Skeletal muscle satellite cell (primary cell): ENCODE measurements at regions not wholly inside any gene's neighbourhood (a gene's known extent, or its start where the extent isn't known, plus 50 kb on each side); places are given as distances from the start of the nearest gene placed in this dataset.

ENCODE experiments used
- H3K27me3 ChIP-seq: 2 replicates; pipeline ENCODE4 v1.7.0; 2013; ENCODE audit warnings: low read length; ENCODE audit not compliant: control insufficient read depth, insufficient read depth
- H3K36me3 ChIP-seq: 2 replicates; pipeline ENCODE4 v1.7.0; 2013; ENCODE audit warnings: mild to moderate bottlenecking, control low read depth, low read length; ENCODE audit not compliant: insufficient read depth
- H3K4me1 ChIP-seq: 2 replicates; pipeline ENCODE4 v1.7.0; 2013; ENCODE audit warnings: low read length; ENCODE audit not compliant: control insufficient read depth, insufficient read depth
- H3K4me2 ChIP-seq: 2 replicates; pipeline ENCODE4 v1.7.0; 2013; ENCODE audit warnings: mild to moderate bottlenecking, low read length
- H3K4me3 ChIP-seq: 2 replicates; pipeline ENCODE4 v1.7.0; 2013; ENCODE audit warnings: low read length
- H3K9ac ChIP-seq: 2 replicates; pipeline ENCODE4 v1.7.0; 2013; ENCODE audit warnings: mild to moderate bottlenecking, low read depth, low read length, moderate library complexity
- H3K9me3 ChIP-seq: replicated peaks from 2 replicates; pipeline ENCODE4 v1.7.0; 2013; ENCODE audit warnings: mild to moderate bottlenecking, control low read depth, low read length

DNA sequence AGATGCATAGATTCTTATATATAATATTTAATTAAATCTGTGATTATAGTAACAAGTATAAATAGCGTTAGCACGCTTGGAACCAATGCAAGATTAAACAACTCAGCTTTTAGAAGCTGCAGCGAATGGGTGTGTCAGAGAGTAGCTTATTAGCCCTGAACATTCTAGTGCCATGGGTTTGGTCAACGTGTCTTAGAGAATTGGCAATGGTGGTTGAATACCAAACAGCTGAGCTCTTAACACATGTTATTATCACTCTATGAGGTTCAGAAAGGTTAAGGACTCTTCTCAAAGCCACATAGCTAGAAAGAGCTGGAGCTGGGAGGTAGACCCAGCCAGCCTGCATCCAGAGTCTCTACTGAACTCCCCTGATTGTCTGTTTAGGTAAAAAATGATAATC lies 284.2 kb upstream of the CHD6 start:
- Histone ChIP-seq H3K4me2 (no peak overlapping the region), H3K4me1 (no peaks in the 10 kb centered on the region), H3K9ac (no peak overlapping the region), H3K27me3 (no peaks in the 10 kb centered on the region), H3K36me3 (no peaks in the 10 kb centered on the region), H3K9me3 (no peaks in the 10 kb centered on the region), H3K4me3 (no peak overlapping the region)

DNA sequence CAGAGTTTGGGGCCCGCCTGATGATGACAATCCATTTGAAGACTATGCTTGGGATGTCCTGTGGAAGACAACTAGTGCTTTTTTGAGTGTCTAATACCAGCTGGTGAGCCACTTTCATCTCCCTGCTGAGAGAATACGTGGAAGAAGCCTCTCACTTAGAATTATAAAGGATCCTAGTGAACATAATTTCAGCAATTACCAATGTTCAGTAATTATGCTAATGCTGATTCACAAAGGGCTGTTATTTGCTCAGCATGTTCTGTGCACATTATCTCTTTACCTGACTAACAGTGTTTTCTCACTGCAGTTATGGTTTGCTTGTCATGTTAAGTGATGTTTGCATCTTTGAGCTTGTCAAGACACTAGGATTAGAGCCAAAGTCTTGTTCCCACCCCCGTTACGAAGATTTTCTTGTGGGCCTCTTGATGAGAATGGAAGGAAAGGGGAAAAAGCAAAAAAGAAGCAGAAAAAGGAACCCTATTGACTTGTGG lies 282.1 kb upstream of the CHD6 start:
- no peak overlapping the region for H3K4me2 ChIP-seq
- no peaks in the 10 kb centered on the region for H3K4me1 ChIP-seq
- no peak overlapping the region for H3K9ac ChIP-seq
- H3K4me3 ChIP-seq: no peak overlapping the region
- H3K9me3 ChIP-seq: peaks cover 2% of the 10 kb centered on the region
- no peaks in the 10 kb centered on the region for H3K36me3 ChIP-seq
- no peaks in the 10 kb centered on the region for H3K27me3 ChIP-seq

DNA sequence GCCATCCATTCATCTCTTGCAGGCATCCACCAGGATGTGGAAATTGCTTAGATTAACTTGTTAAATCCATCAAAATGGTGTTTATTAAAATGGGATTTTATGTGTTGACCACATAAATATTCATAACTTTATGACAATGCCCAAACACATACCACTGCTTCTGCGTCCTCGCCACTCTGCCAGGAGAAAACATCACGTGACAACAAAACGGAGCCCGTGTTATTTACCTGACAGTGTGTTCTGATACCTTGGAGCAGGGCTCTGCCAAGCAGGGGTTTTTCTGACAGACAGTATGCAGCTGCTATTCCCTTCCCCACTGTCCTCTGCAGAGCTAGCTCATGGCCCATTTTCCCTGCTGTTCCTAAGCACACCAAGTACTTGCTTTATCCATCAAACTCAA lies 279.5 kb upstream of the CHD6 start:
- H3K36me3 ChIP-seq: no peaks in the 10 kb centered on the region
- no peak overlapping the region for H3K9ac ChIP-seq
- H3K27me3 ChIP-seq: no peaks in the 10 kb centered on the region
- no peak overlapping the region for H3K4me3 ChIP-seq
- H3K4me1 ChIP-seq: no peaks in the 10 kb centered on the region
- H3K9me3 ChIP-seq: peaks cover 2% of the 10 kb centered on the region
- no peak overlapping the region for H3K4me2 ChIP-seq

DNA sequence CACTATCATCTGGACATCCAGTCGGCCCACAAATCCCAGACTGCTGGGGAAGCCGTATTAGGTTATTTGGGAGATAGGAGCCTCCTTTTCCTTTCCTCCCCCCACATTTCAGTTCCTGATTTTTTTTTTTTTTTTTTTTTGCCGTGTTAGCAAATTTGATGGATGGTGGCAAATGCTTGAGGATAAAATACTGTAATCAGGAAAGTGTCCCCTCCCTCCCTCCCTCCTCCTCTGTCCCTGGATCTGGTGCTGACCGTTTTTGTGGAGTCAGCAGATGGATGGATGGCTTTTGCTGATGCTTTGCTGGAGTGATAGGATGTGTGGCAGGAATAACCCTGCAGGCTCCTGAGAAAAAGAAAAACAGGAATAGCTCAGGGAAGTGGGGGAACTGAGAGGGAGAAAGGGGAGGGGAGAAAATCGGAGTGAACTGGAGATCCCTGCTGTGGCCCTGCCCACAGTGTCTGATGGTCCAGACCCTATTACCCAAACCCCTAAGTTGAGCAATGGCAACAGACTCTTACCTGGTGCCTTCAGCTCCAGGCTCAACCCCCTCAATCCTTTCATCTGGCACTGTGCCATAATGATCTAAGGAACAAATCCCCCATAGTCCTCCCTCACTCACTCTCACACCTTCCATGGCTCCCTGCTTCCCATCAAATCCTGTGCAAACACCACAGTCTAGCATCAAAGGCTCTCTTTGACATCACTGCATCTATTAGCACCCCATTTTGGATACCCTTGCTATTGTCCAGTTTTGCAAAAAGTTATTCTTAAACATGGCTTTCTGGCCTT lies 277.3 kb upstream of the CHD6 start:
- Histone ChIP-seq H3K9ac (no peak overlapping the region), H3K4me1 (no peaks in the 10 kb centered on the region), H3K27me3 (no peaks in the 10 kb centered on the region), H3K4me3 (no peak overlapping the region), H3K4me2 (no peak overlapping the region), H3K9me3 (peaks cover 2% of the 10 kb centered on the region), H3K36me3 (no peaks in the 10 kb centered on the region)

DNA sequence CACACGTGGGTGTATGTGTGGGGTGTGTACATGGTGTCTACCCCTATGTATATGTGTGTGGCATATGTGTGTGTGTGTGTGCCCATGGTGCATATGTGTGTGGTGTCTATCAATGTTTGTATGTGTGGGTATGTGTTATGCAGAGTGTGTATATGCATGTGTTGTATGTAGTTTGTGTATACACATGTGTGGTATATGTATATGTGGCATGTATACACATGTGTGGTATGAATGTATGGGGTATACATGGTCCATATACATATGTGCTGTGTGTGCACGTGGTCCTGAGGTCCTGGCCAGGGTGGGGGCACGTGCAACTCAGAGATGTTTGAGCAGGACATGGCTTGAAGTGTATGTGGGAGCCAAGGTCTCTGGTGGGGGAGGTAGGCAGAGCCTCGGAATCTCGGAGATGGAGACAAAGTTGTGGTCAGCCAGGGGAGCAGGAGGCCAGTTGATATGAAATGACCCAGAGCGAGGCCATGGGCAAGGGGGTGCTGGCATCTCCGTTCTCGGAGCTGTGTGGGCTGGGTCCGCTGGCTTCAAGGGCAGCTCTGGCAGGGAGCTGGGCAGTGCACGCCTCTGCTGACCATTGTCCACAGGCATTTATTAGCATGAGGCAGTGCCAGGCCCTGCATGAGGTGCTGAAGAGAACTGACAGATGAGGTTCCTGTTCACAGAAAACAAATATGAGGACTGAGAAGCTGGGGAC lies 276.2 kb upstream of the CHD6 start:
- Histone ChIP-seq H3K36me3 (no peaks in the 10 kb centered on the region), H3K9ac (no peak overlapping the region), H3K4me2 (no peak overlapping the region), H3K9me3 (peaks cover 2% of the 10 kb centered on the region), H3K27me3 (no peaks in the 10 kb centered on the region), H3K4me1 (no peaks in the 10 kb centered on the region), H3K4me3 (no peak overlapping the region)

DNA sequence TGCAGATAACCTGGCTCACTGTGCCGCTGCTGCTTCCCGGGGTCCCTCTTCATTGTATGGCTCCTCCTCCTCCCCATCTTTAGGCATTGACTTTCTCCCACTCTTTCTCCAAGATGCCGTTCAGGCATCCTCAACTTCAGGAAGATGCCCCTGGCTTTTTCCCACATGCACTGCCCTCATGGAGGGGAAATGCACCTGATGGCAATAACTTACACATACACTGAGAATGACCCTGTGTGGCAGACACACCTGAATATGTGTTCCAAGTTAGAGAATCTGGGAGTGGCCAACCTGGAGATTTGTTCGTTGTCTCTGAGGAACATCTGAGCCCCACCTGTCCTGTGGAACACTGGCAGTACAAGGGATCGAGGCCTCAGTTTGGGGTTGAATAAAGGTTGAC lies 273.9 kb upstream of the CHD6 start:
- Histone ChIP-seq H3K4me2 (no peak overlapping the region), H3K27me3 (no peaks in the 10 kb centered on the region)

DNA sequence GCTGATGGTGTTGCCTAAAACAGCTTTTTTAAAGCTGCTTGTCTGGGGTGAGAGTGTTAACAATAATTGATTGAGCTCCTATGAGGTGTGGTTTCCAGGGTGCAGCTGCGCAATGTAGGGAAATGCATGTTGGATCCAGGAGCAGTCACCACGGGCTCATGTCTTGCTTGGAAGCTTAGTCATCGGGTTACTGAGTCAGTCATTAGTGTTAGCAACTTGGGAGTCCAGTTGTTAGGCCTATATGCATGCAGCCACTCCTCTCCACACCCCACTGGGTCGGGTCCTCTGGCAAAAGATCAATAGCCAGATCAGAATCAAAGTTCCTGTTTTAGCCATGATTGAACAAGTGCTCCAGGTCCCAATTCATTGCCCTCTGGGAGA lies 271.7 kb upstream of the CHD6 start:
- Histone ChIP-seq H3K9ac (no peak overlapping the region), H3K4me3 (no peak overlapping the region), H3K36me3 (no peaks in the 10 kb centered on the region), H3K9me3 (peaks cover 9% of the 10 kb centered on the region), H3K27me3 (no peaks in the 10 kb centered on the region), H3K4me2 (no peak overlapping the region), H3K4me1 (no peaks in the 10 kb centered on the region)

More for the DNA sequence above, 273.9 kb upstream of the CHD6 start:
- Histone ChIP-seq H3K9ac (no peak overlapping the region), H3K9me3 (peaks cover 9% of the 10 kb centered on the region), H3K36me3 (no peaks in the 10 kb centered on the region), H3K4me3 (no peak overlapping the region), H3K4me1 (no peaks in the 10 kb centered on the region)

DNA sequence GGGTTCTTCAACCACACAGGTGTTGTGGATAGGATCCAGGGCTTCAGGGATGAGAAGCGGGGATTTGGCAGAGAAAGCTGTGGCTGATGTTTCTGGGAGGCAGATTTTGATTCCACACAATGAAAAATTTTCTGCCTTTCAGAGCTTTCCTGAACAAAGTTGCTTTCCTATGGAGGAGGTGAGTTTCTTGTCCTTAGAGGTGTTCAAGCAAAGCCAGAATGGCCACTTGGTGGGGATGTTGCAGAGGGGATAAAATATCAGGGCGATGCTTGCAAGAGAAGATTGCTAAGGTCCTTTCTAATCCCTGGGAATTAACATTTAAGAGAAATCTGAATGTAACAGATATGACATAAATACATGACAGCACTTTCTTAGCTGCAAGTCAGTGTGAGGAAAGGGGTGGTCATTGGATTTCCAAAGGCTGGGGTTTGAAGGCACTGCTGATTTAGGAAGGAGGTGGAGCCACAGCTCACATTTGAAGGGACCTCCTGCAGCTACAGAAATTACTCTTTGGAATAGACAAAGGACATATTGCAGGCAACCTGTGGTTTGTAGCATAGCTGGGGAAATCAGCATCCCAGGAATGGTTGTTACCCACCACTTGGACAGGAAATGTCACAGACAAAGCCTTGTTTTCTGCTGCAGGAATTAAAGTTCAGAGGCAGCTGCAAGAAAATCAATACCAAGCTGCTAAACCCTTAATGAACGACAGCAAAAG lies 271.1 kb upstream of the CHD6 start:
- no peak overlapping the region for H3K4me2 ChIP-seq
- H3K9me3 ChIP-seq: peaks cover 9% of the 10 kb centered on the region
- no peak overlapping the region for H3K4me3 ChIP-seq
- H3K27me3 ChIP-seq: no peaks in the 10 kb centered on the region
- no peaks in the 10 kb centered on the region for H3K4me1 ChIP-seq
- no peaks in the 10 kb centered on the region for H3K36me3 ChIP-seq
- H3K9ac ChIP-seq: no peak overlapping the region

DNA sequence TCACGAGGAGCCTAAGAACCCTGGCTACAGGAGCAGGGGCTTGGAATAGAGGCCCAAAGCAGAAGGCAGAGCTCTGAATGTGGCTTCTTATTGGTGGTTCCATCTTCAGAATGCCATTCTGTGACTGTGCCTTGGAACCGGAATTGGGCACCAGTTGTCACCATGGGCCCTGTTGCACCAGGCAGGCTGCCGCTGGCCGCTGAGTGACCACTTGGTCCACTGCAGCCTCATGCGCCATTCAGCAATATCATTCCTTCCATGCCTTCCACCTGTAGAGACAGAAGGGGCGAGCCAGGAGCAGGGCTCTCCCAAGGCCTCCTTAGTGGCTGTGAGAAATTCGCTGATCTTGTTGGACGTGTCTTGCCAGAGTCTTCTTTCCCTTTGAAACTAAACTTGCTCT lies 270.3 kb upstream of the CHD6 start:
- H3K4me2 ChIP-seq: no peak overlapping the region
- peaks cover 10% of the 10 kb centered on the region for H3K9me3 ChIP-seq
- H3K4me3 ChIP-seq: no peak overlapping the region
- no peak overlapping the region for H3K9ac ChIP-seq
- no peaks in the 10 kb centered on the region for H3K4me1 ChIP-seq
- H3K27me3 ChIP-seq: no peaks in the 10 kb centered on the region
- no peaks in the 10 kb centered on the region for H3K36me3 ChIP-seq

DNA sequence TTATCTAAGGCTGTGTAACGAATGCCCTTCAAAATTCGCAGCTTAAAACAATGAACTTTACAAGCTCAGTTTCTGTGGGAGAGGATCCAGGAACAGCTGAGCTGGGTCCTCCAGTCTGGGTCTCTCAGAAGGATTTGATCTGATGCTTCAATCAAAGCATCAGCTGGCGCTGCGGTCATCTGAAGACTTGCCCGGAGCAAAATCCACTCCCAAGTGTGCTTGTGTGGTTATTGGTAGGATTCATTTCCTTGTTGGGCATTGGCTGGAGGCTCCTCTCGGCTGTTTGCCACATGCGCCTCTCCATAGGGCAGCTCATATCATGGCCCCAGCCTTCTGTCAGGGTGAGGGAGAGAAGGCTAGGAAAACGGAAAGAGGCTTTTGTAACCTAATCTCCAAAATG lies 269.3 kb upstream of the CHD6 start:
- Histone ChIP-seq H3K4me2 (no peak overlapping the region), H3K9me3 (peaks cover 12% of the 10 kb centered on the region), H3K27me3 (no peaks in the 10 kb centered on the region), H3K4me3 (no peak overlapping the region), H3K36me3 (no peaks in the 10 kb centered on the region), H3K4me1 (no peaks in the 10 kb centered on the region), H3K9ac (no peak overlapping the region)

DNA sequence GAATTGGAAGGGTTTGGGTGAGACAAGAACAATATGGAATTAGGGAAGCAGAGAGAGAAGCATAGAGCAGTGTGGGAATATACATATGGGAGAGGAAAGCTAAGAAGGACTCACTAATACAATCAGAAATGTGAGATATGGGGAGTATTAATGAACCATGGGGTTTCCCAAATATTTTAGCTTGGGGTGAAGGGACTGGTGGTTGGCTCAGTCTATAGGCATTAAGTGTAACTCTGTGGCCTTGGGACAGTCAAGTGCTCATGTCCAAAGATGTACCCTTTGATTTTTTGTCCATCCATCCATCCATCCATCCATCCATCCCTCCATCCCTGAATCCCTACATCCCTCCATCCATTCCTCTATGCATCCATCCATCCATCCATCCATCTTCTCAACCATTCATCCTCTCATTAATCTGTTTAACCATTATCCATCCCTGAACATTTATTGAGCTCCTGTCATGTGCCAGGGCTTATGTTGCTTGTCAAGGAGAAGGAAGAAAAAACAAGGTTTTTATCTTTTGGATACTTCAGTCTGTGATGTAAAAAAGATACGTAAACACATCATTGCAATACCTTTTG lies 263.4 kb upstream of the CHD6 start:
- no peak overlapping the region for H3K4me3 ChIP-seq
- H3K4me1 ChIP-seq: no peaks in the 10 kb centered on the region

More for the DNA sequence above, 263.4 kb upstream of the CHD6 start:
- H3K4me2 ChIP-seq: no peak overlapping the region
- H3K9ac ChIP-seq: no peak overlapping the region
- H3K27me3 ChIP-seq: no peaks in the 10 kb centered on the region
- peaks cover 4% of the 10 kb centered on the region for H3K9me3 ChIP-seq
- no peaks in the 10 kb centered on the region for H3K36me3 ChIP-seq
